ENCODE measurements at regions not wholly inside any gene's neighbourhood (a gene's known extent, or its start where the extent isn't known, plus 50 kb on each side); places are given as distances from the start of the nearest gene placed in this dataset.
A peak's percentile ranks its signal among the peaks of the same experiment; 100 is the strongest.
"Not testable (repeated sequence)": the region's sequence is repeated elsewhere in the genome, so short reads cannot be mapped to it uniquely, and the experiment has no call there.

GRCh38 chr12:19666070-19666469, 226.8 kb downstream of the AEBP2 start:
- H3K4me3 ChIP-seq: no peak overlapping the region
- H3K9me3 ChIP-seq: peaks cover 0 to 3% (median 0%) of the 10 kb centered on the region in 11 donors
- no peaks in the 10 kb centered on the region for H3K4me1 ChIP-seq
- DNase-seq (no peak), ATAC-seq (no peak)
- H3K27me3 ChIP-seq: no peaks in the 10 kb centered on the region
- no peak overlapping the region for H3K27ac ChIP-seq
- no peaks in the 10 kb centered on the region for H3K36me3 ChIP-seq
- intact Hi-C loops (cut with DNase I): no loop called here
- TF ChIP-seq CTCF (IDR thresholded peaks at IDR 0.05): no peak

GRCh38 chr12:19669793-19670192, 230.5 kb downstream of the AEBP2 start:
- H3K9me3 ChIP-seq: no peaks in the 10 kb centered on the region
- H3K4me3 ChIP-seq: no peak overlapping the region
- no peak for TF ChIP-seq CTCF (IDR thresholded peaks at IDR 0.05)
- no peaks in the 10 kb centered on the region for H3K27me3 ChIP-seq
- ATAC-seq: no peak
- WGBS, 2 donors: 98 to 100% methylated on average over 1 of the region's 1 CpG
- H3K36me3 ChIP-seq: no peaks in the 10 kb centered on the region
- intact Hi-C loops (cut with DNase I): no loop called here
- no peak for DNase-seq
- no peak overlapping the region for H3K27ac ChIP-seq
- H3K4me1 ChIP-seq: no peaks in the 10 kb centered on the region

DNA sequence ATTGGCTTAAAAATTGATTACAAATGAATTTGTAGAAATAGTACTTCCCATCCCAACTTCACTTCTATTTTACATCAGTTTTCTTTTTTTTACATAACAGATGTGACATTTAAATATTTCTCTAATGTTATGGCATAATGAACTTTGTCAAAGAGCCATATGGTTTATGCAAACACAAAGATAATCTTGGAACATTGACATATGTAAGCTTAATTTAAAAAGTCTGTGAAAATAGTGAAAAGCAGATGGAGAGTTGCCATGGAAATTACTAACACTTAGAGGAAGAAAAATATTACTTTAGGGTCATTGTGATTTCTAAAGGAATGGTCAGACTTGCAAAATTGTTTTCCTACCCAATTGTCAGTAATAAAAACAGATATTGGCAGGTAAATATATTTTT, 232.4 kb downstream of the AEBP2 start:
- Histone ChIP-seq H3K4me1 (no peaks in the 10 kb centered on the region), H3K36me3 (no peaks in the 10 kb centered on the region), H3K9me3 (peaks cover 0 to 3% (median 0%) of the 10 kb centered on the region in 11 donors), H3K27ac (no peak overlapping the region), H3K4me3 (no peak overlapping the region), H3K27me3 (no peaks in the 10 kb centered on the region)
- TF ChIP-seq CTCF (IDR thresholded peaks at IDR 0.05): no peak
- intact Hi-C loops (cut with DNase I): no loop called here
- ATAC-seq (no peak), DNase-seq (no peak)

- no peaks in the 10 kb centered on the region for H3K4me1 ChIP-seq
- H3K27ac ChIP-seq: no peak overlapping the region
- H3K36me3 ChIP-seq: no peaks in the 10 kb centered on the region
- no peak for ATAC-seq
- peaks cover 0 to 29% (median 0%) of the 10 kb centered on the region in 11 donors for H3K9me3 ChIP-seq
- H3K27me3 ChIP-seq: no peaks in the 10 kb centered on the region
- DNase-seq: no peak
- WGBS, 2 donors: 81 to 94% methylated on average over 3 of the region's 3 CpGs
- intact Hi-C loops (cut with DNase I): no loop called here
- H3K4me3 ChIP-seq: no peak overlapping the region
- no peak for TF ChIP-seq CTCF (IDR thresholded peaks at IDR 0.05)
Observed at GRCh38 chr12:19674437-19674836, 235.1 kb downstream of the AEBP2 start.

DNA sequence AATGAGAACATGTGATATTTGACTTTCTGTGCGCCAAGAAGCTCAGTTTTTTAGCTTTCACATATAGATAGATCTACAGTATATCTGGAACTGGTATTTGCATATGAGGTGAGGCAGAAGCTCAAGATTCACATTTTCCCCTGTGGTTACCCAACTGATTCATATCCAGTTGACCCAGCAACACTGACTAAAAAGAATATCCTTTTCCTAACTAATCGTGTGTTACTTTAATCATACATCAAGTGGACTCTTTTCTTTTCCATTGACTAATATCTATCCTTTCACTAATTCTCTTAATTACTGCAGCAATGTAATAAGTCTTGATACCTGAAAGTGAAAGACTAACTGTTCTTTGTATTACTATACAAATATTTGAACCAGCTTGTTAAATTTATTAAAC, 236.1 kb downstream of the AEBP2 start:
- no peak for TF ChIP-seq CTCF (IDR thresholded peaks at IDR 0.05)

GRCh38 chr12:19678501-19678900, 239.2 kb downstream of the AEBP2 start:
- not testable (repeated sequence) for ATAC-seq

More for the DNA sequence above, 236.1 kb downstream of the AEBP2 start:
- intact Hi-C loops (cut with DNase I): no loop called here
- H3K4me3 ChIP-seq: no peak overlapping the region
- H3K4me1 ChIP-seq: no peaks in the 10 kb centered on the region
- H3K27ac ChIP-seq: no peak overlapping the region
- H3K9me3 ChIP-seq: peaks cover 0 to 39% (median 0%) of the 10 kb centered on the region in 11 donors
- H3K27me3 ChIP-seq: no peaks in the 10 kb centered on the region
- DNase-seq: no peak
- no peaks in the 10 kb centered on the region for H3K36me3 ChIP-seq
- ATAC-seq: no peak
- 92% methylated on average over 2 of the region's 2 CpGs for WGBS, 2 donors

More at GRCh38 chr12:19678501-19678900, 239.2 kb downstream of the AEBP2 start:
- DNase-seq; intact Hi-C loops (cut with DNase I); H3K4me3 ChIP-seq; H3K27me3 ChIP-seq; H3K36me3 ChIP-seq; H3K4me1 ChIP-seq: not testable (repeated sequence)
- 88 to 90% methylated on average over 3 of the region's 3 CpGs for WGBS, 2 donors
- Histone ChIP-seq H3K9me3 (peaks cover 0 to 39% (median 0%) of the 10 kb centered on the region in 11 donors), H3K27ac (peak overlapping the region in 1 of 10 donors; percentile 75)

All from heart right ventricle (tissue), 16 donors.